Ovary (tissue), 7 donors: ENCODE measurements at regions not wholly inside any gene's neighbourhood (a gene's known extent, or its start where the extent isn't known, plus 50 kb on each side); places are given as distances from the start of the nearest gene placed in this dataset.

Experiments
- DNase-seq, 5 donors: peaks; one replicate each; pipeline ENCODE4 v3.0.0-alpha.2; 2019 to 2020
- H3K27ac ChIP-seq, 2 donors: fragments of 200-600 bp; one replicate each; pipeline versions ENCODE4 v1.5.1 to v1.8.0; 2019 to 2022
- H3K27me3 ChIP-seq: fragments of 200-600 bp; one replicate; pipeline ENCODE4 v1.8.0; 2022
- H3K36me3 ChIP-seq: fragments of 200-600 bp; sonication (generic); one replicate; pipeline ENCODE4 v1.5.1; 2019
- H3K4me1 ChIP-seq: one replicate; pipeline ENCODE4 v1.8.1; 2013; ENCODE audit warnings: mild to moderate bottlenecking, moderate library complexity; ENCODE audit not compliant: insufficient read depth
- H3K4me3 ChIP-seq: fragments of 200-600 bp; sonication (generic); one replicate; pipeline ENCODE4 v1.5.1; 2017
- H3K9me3 ChIP-seq, 2 donors: fragments of 200-600 bp in 1 of 2; sonication (generic) in 1 of 2; one replicate each; pipeline versions ENCODE4 v1.5.1 to v1.8.1; 2013 to 2019; ENCODE audit warnings: mild to moderate bottlenecking in 1 of 2, moderate library complexity in 1 of 2
- CTCF ChIP-seq, 3 donors: fragments of 450-650 bp in 2 of 3; fragments of 200-600 bp in 1 of 3; IDR thresholded peaks; one replicate each; pipeline versions ENCODE4 v1.5.1 to v1.8.0; 2016 to 2022; ENCODE audit warnings: antibody characterized with exemption in 3 of 3, mild to moderate bottlenecking in 1 of 3
- EP300 ChIP-seq: sonication (generic); formaldehyde crosslinking; IDR thresholded peaks from one replicate; pipeline ENCODE4 v1.6.1; 2017; ENCODE audit warnings: antibody characterized with exemption
- POLR2A ChIP-seq: fragments of 450-650 bp; IDR thresholded peaks from one replicate; pipeline ENCODE4 v1.6.1; 2017; ENCODE audit warnings: antibody characterized with exemption, mild to moderate bottlenecking, moderate library complexity
- WGBS, 3 donors: extraction: QIAGEN DNeasy Blood & Tissue Kit in 1 of 3; methylation state at CpG; one replicate each; pipeline versions ENCODE4 v1.1.5 to v1.1.7; 2013 to 2017; 5-methylcytosine and 5-hydroxymethylcytosine counted together
- intact Hi-C, 4 donors: fragments of 100-400 bp; cut with DNase I; formaldehyde crosslinking; loops; one replicate each; pipeline versions ENCODE4 v1.11.0 to v1.15.1; 2022 to 2023
- donor health status: DM: no; HTN: no; CAD: no; lungs with moderate emphysema.
- donor health status: DM: no; HTN: no; CAD: no.
- donor health status: Bipolar disorder and iron deficiency.
- donor health status: DM: no; HTN: no; CAD: no.
- donor health status: DM: yes; HTN: yes; CAD: no.

- TF ChIP-seq CTCF (IDR thresholded peaks at IDR 0.05) (no peak), EP300 (no peak), POLR2A (no peak)
- H3K9me3 ChIP-seq, result no peaks in the 10 kb centered on the region
- intact Hi-C loops, result no loop called here
- H3K36me3 ChIP-seq, result no peaks in the 10 kb centered on the region
- H3K27ac ChIP-seq, result no peak overlapping the region
- H3K27me3 ChIP-seq, result no peaks in the 10 kb centered on the region
- no peak for DNase-seq
- H3K4me3 ChIP-seq, result no peak overlapping the region
- no peaks in the 10 kb centered on the region for H3K4me1 ChIP-seq
- 87 to 92% (median 89%) methylated on average over 5 of the region's 5 CpGs for WGBS, 3 donors
Measured at GRCh38 chr9:38137342-38137741, 68.3 kb upstream of the SHB start.

- Histone ChIP-seq H3K4me1 (no peaks in the 10 kb centered on the region), H3K27ac (no peak overlapping the region), H3K9me3 (no peaks in the 10 kb centered on the region), H3K36me3 (no peaks in the 10 kb centered on the region), H3K27me3 (no peaks in the 10 kb centered on the region), H3K4me3 (no peak overlapping the region)
- WGBS, 3 donors, result 86 to 94% (median 88%) methylated on average over 2 of the region's 2 CpGs
- no peak for DNase-seq
- no peak for TF ChIP-seq POLR2A
- TF ChIP-seq EP300, result no peak
- TF ChIP-seq CTCF (IDR thresholded peaks at IDR 0.05), result no peak
- intact Hi-C loops, result no loop called here
Measured at GRCh38 chr9:38136386-38136785, 67.4 kb upstream of the SHB start.

- intact Hi-C loops, result no loop called here
- WGBS, 3 donors, result 85 to 90% (median 89%) methylated on average over 6 of the region's 6 CpGs
- TF ChIP-seq CTCF (IDR thresholded peaks at IDR 0.05), result no peak
- TF ChIP-seq POLR2A, result no peak
- TF ChIP-seq EP300, result no peak
- Histone ChIP-seq H3K4me1 (no peaks in the 10 kb centered on the region), H3K27ac (no peak overlapping the region), H3K9me3 (no peaks in the 10 kb centered on the region), H3K36me3 (no peaks in the 10 kb centered on the region), H3K27me3 (no peaks in the 10 kb centered on the region), H3K4me3 (no peak overlapping the region)
- no peak for DNase-seq
Measured at GRCh38 chr9:38134611-38135237, 65.7 kb upstream of the SHB start.

- Histone ChIP-seq H3K4me3 (no peak overlapping the region), H3K36me3 (no peaks in the 10 kb centered on the region), H3K27me3 (no peaks in the 10 kb centered on the region), H3K27ac (no peak overlapping the region), H3K9me3 (no peaks in the 10 kb centered on the region), H3K4me1 (no peaks in the 10 kb centered on the region)
- intact Hi-C loops, result no loop called here
- TF ChIP-seq POLR2A, result no peak
- no peak for TF ChIP-seq CTCF (IDR thresholded peaks at IDR 0.05)
- TF ChIP-seq EP300, result no peak
- no peak for DNase-seq
Measured at GRCh38 chr9:38133595-38133994, 64.6 kb upstream of the SHB start.
